ENCODE measurements at regions not wholly inside any gene's neighbourhood (a gene's known extent, or its start where the extent isn't known, plus 50 kb on each side); places are given as distances from the start of the nearest gene placed in this dataset.
"Not testable (repeated sequence)": the region's sequence is repeated elsewhere in the genome, so short reads cannot be mapped to it uniquely, and the experiment has no call there.

- no peak for DNase-seq
Observed at GRCh38 chr2:196500686-196501431, 138.7 kb upstream of the CCDC150 start.

DNA sequence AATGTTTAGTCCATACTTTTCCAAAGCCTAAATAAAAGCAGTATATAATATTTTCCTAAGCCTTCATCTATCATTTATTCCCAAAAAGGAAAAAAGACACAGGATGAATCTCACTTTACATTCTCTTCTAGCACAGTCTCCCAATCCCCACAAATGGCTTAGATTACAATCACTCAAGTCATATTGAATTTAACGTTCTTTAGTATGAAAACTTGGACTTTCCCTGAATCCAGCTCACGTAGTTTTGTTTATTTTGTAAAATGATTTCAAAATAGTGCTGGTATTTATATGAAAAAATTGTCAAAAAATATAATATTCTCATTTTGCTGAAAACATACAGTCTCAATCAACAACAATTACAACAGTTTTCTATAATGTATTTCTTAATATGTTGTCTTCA, 137.7 kb upstream of the CCDC150 start:
- DNase-seq = no peak

DNA sequence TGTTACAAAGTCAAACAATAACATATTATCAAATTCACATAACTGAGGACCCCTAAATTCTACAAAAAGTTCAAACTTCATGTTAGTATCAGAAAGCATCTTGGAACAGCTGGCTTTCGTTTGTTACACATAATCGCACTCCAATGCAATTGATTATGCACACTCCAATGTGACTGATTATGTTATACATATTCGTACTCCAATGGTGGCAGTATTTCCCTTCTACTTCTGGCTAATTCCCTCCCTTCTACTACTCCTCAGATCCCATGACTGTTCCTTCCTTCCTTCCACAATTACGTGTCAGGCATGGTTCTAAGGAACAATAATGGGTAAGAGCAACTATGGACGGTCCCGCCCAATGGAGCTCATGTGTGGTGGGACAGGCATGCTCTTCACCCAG, 137.1 kb upstream of the CCDC150 start:
- peak; percentile 34 for DNase-seq

DNA sequence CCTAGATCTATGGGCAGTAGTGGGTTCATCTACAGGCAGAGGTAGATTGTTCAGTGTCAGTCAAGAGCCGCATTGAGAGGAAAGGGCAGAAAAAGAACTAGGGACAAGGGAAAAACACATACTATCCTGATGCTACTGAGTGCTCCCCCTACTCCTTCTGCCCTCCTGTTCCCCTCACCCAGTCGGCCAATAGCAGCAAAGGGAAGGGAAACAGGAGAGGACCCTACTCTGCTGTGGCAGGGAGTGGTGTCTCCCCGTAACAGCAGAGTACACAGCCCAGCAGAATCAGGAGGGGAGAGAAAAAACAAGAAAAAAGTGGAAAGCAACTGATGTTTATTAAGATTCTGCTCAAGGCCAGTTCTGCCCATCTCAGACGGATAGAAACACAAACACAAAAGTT, 136.1 kb upstream of the CCDC150 start:
- no peak for DNase-seq

DNA sequence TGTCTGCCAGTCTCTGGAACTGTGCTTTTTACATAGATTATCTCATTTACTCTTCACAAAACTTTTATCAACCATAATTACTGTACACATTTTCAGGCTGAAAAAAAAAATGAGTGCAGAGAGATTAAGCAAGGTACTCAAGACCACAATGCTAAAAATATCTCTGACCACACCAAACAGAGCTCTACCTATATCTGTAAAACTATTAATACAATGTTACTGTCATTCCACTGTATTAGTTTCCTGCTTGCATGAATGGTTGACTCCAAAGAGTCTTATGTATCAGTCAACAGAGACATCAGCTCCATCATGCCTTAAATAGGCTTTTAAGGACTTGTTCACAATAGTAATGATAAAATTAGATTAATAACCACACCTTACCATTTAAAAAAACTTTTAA, 134.7 kb upstream of the CCDC150 start:
- no peak for DNase-seq

DNA sequence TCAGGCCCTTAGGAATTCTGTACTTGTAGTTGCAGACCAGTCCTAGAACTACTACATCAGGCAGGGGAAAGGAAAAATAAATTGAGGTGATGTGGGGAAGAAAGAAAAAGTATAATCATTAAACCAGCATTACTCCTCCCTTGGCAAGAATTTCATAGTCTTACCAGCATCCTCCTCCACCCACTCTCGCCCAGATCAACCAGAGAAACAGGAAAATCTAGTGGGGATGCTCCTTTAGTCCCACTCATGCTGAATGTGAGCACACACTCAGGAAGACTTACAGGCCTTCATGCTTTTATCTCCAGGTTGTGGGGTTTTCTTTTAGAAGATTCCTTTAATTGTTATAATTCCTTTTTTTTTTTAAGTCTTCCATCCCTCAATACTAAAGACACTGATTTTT, 129.3 kb upstream of the CCDC150 start:
- no peak for DNase-seq

DNA sequence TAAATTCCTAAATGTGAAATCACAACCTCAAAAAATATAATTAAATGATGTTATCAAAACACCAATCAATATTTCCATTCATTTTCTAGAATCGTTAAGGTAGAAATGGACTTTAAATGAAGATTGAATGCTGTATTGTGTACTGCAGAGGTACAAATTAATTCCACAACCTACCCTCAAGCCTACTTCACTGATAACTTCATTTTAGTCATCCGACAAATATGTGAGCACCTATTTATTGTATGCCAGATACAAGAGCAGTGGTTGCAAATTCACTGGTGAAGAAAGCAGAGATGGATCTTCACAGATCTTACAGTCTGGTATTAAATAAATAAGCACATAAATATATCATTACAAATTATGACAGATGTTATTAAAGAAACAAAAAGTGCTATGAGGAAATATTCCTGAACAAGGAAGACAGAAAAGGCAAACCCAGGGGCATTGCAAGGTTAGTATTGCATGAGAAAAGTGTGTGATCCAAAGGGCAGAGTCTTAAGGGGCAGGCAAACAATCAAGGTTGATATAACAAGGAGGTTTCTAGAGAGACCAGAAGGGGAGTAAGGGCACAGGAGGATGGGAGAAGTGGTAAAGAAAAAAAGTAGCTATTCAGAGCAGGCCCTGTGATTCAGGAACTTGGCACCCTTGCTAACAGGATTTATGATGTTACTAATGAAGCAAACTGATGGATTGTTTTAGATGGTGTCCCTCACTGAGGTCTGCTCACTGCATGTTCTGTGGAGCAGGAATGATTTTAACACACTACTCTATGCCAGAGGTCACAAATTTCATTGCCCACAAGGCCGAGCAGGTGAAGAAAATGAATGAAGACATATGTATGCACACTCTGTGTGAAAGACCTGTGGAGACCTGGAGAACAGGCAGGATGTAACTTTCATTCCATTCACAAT, 128.0 kb upstream of the CCDC150 start:
- peak; percentile 38 for DNase-seq

DNA sequence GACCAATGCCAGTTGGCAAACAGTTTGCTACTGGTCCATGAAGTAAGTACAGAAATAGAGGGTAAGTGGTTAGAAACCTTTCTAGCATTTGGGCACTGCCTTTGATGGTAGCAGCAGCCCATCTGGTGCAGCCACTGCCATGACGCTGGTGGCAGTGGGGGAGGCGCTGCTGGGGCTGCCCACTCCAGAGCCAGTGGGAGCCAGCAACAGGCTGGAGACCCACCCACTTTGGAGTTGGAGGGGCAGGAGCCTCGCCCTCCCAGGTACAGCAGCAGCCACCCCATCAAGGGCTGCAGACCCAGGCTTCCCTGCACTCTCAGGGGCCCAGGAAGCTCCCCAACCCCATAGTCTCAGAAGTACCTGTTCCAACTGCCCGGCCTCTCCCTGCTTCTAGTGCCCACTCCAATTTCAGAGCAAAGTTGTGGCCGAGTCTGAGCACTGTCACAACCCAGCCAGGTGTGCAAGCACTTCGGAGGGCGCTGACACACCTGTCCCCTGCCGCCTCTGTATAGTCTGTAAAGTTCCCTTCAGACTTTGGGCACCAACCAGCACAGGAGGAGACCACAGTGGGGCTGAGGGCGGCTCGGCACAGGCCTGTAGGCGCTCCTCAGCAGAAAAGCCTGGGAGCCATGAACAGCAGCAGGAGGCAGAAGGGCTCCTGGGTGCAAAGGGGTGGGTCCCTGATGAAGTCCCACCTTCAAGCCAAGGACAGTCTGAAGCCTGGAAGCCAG, 125.6 kb upstream of the CCDC150 start:
- no peak for DNase-seq

GRCh38 chr2:196514641-196515040, 124.9 kb upstream of the CCDC150 start:
- no peak for DNase-seq

DNA sequence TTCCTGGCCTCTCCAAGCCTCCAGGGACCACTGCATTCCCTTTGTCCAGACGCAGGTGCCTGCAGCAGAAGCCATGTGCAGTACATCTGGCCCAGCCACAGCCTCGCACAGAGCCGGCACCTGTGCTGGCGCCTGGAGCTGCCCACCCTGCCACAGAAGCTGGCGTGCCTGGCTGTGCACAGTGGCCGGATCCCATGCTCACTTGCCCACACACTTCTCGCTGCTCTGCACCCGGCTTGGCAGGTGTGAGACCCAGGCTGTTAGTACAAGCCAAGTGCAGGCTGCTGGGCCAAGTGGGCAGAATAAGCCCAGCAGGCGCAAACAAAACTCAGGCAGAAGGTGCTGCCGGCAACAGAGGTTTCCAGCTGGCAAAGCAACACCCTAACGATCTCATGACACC, 124.5 kb upstream of the CCDC150 start:
- no peak for DNase-seq

GRCh38 chr2:196515608-196516007, 123.9 kb upstream of the CCDC150 start:
- no peak for DNase-seq

- peak; percentile 26 for DNase-seq
Observed at GRCh38 chr2:196516564-196516963, 123.0 kb upstream of the CCDC150 start.

GRCh38 chr2:196520605-196521004, 118.9 kb upstream of the CCDC150 start:
- DNase-seq = no peak

DNA sequence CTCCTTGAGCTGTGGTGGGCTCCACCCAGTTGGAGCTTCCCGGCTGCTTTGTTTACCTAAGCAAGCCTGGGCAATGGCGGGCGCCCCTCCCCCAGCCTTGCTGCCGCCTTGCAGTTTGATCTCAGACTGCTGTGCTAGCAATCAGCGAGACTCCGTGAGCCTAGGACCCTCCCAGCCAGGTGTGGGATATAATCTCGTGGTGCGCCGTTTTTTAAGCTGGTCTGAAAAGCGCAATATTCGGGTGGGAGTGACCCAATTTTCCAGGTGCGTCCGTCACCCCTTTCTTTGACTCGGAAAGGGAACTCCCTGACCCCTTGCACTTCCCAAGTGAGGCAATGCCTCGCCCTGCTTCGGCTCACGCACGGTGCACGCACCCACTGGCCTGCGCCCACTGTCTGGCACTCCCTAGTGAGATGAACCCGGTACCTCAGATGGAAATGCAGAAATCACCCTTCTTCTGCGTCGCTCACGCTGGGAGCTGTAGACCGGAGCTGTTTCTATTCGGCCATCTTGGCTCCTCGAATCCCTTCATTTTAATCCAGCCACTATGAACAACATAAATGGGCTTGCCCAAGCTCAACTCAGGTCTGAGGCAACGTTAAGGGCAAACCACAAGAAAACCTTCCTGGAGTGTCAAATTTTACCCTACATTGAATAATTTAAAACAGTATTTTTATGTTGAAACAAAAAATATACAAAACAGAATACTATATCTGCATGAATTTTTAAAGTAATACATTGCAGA, 112.4 kb upstream of the CCDC150 start:
- DNase-seq = not testable (repeated sequence)

DNA sequence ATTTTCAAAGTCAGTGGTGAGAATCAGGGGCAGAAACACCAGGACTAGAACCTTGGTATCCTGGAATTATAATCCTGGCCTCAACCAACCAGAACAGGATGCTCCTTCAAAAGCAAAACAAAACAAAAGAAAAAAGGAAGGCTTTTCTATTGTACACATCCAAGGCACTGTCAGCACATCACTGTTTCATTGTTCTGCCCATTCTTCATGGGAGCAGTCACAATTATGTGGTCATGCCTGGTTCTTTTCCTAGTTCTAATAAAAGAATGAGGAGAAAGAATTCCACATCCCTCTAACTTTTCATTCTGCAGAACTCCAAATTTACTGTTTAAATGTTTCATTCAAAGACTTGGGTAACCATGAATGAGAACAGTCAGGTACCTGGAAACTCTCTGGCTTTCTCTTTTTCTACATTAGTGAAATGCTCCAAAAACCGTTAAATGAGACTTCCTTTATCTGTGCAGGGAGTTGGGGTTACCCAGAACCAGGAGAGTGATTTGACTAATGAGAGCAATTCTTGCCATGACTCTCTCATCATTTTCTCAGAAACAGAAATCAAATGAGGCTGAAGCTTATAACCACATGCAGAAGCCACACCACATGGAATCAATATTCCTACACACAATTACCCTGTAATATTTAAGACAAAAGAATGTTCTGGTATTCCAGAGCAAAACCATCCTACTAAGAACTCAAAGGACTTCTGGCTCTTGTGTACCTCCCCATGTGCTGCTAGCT, 110.9 kb upstream of the CCDC150 start:
- no peak for DNase-seq

GRCh38 chr2:196530910-196531309, 108.6 kb upstream of the CCDC150 start:
- no peak for DNase-seq

GRCh38 chr2:196533772-196534397, 105.6 kb upstream of the CCDC150 start:
- DNase-seq = no peak

- no peak for DNase-seq
Observed at GRCh38 chr2:196534495-196534894, 105.0 kb upstream of the CCDC150 start.

DNA sequence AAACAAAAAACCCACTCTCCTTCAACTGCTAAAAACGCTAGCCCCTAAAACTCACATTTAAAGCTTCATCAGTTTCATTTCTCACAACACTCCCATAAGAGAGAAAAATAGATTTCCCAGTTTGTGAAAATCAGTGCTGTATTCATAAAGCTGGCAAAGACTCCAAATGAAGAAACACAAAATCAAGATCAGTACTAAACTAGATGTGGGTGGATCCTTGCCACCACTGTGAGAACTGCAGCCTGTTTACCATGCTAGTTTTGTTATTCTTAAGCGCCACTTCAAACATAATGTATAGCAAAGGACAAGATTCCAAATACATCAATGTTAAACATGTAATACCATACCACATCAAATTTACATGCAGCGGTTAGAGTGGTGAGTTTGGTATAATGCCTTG, 104.5 kb upstream of the CCDC150 start:
- DNase-seq = no peak

- DNase-seq = no peak
Observed at GRCh38 chr2:196535742-196536141, 103.8 kb upstream of the CCDC150 start.

DNA sequence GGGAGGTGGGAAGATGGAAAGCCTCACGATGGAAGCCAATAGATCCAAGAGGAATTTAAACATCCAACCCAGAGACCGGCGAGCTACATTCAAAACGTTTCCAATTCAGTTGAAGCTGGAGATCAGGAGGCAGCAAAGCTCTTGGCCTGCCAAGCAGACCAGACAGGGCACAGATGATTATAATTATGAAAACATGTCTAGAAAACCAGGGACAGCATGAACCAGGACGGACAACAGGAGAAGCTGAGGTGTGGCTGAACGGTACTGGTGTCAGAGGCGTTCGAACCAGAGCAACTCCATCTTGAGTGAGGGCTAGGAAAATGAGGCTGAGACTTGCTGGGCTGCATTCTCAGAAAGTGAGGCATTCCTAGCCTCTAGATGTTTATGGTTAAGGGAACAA, 102.2 kb upstream of the CCDC150 start:
- DNase-seq = no peak

DNA sequence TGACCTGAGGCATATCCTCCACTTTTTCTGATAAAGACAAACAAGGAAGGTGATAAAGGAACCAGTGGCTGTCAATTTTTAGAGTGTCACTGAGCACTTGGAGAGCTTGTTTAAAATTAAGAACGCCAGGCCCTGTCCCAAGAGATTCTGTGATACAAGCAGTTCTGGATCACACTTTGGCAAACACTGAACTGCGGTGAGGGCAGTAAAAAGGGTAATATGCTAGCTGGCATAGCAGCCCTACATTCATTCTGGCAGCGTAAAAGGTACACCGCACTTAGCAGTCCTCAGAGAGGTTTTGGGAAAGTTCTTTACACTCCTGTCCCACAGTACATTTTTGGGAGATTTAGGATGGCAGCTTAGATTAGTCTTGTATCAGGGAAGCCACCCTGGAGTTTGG, 101.3 kb upstream of the CCDC150 start:
- DNase-seq = no peak
